ENCODE measurements at regions not wholly inside any gene's neighbourhood (a gene's known extent, or its start where the extent isn't known, plus 50 kb on each side); places are given as distances from the start of the nearest gene placed in this dataset.

DNA sequence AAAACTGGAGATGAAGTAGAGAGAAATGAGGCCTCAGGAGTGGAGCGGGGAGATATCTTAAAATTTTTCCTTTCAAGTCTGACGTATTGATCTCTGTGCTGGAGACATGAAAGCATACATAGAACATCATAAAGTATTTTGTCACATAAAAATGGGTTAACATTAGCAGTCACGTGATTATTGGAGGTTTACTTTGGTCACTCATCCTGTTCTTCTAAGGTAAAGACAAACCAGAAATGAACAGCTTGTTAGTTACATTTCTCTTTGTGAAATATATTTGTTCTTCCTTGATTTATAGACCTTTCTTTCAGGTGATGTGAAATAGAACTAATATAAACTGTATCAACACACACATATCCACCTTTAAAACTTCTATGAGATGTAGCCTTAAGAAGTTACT is 324.1 kb downstream of the SQOR start:
- H3K36me3 Mint-ChIP-seq (ENCODE audit: insufficient read depth): peaks cover 3% of the 10 kb centered on the region
- H3K4me1 Mint-ChIP-seq (ENCODE audit: low read depth): no peaks in the 10 kb centered on the region
- H3K4me3 Mint-ChIP-seq (ENCODE audit: low read depth): no peak overlapping the region
- H3K27me3 Mint-ChIP-seq: no peaks in the 10 kb centered on the region
- TF ChIP-seq, protein P1, sequence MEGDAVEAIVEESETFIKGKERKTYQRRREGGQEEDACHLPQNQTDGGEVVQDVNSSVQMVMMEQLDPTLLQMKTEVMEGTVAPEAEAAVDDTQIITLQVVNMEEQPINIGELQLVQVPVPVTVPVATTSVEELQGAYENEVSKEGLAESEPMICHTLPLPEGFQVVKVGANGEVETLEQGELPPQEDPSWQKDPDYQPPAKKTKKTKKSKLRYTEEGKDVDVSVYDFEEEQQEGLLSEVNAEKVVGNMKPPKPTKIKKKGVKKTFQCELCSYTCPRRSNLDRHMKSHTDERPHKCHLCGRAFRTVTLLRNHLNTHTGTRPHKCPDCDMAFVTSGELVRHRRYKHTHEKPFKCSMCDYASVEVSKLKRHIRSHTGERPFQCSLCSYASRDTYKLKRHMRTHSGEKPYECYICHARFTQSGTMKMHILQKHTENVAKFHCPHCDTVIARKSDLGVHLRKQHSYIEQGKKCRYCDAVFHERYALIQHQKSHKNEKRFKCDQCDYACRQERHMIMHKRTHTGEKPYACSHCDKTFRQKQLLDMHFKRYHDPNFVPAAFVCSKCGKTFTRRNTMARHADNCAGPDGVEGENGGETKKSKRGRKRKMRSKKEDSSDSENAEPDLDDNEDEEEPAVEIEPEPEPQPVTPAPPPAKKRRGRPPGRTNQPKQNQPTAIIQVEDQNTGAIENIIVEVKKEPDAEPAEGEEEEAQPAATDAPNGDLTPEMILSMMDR (IDR thresholded peaks at IDR 0.05; ENCODE audit: unreplicated experiment): no peak
- peaks cover 17% of the 10 kb centered on the region for H3K9me3 Mint-ChIP-seq (ENCODE audit: low read depth)
- no peak overlapping the region for H3K27ac Mint-ChIP-seq
- DNase-seq (ENCODE audit: low spot score, unreplicated experiment): no peak

DNA sequence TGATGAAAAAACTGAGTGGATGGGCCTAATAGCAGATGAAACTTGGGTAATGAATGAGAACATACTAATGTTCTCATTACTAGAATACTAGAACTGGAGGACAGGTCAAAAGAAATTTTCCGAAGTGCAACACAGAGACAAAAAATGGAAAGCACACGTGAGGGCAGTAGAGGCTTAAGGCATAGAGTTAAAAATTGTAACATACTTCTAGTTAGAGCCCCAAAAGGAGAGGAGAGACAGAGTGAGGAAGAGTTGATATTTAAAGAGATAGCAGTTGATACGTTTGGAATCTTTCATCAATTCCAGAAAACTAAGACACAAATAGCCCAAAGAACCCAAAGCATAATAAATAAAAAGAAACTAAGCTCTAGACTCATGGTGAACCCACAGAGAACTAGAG is 327.9 kb downstream of the SQOR start:
- H3K27ac Mint-ChIP-seq: no peak overlapping the region
- H3K36me3 Mint-ChIP-seq (ENCODE audit: insufficient read depth): peaks cover 3% of the 10 kb centered on the region
- no peak for DNase-seq (ENCODE audit: low spot score, unreplicated experiment)
- peaks cover 16% of the 10 kb centered on the region for H3K9me3 Mint-ChIP-seq (ENCODE audit: low read depth)
- H3K27me3 Mint-ChIP-seq: no peaks in the 10 kb centered on the region
- no peak overlapping the region for H3K4me3 Mint-ChIP-seq (ENCODE audit: low read depth)
- peaks cover 2% of the 10 kb centered on the region for H3K4me1 Mint-ChIP-seq (ENCODE audit: low read depth)
- TF ChIP-seq, protein P1 (IDR thresholded peaks at IDR 0.05; ENCODE audit: unreplicated experiment): no peak

DNA sequence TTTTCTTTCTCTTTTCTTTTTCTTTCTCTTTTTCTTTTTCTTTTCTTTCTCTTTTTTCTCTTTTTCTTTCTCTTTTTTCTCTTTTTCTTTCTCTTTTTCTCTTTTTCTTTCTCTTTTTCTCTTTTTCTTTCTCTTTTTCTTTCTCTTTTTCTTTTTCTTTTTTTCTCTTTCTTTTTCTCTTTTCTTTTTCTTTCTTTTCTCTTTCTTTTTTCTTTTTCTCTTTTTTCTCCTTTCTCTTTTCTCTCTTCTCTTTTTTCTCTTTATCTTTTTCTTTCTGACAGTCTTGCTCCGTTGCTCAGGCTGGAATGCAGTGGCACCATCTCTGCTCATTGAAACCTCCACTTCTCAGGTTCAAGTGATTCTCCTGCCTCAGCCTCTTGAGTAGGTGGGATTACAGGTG is 335.7 kb downstream of the SQOR start:
- Mint-ChIP-seq H3K4me1 (ENCODE audit: low read depth) (no peaks in the 10 kb centered on the region), H3K36me3 (ENCODE audit: insufficient read depth) (no peaks in the 10 kb centered on the region), H3K27ac (no peak overlapping the region), H3K27me3 (no peaks in the 10 kb centered on the region), H3K9me3 (ENCODE audit: low read depth) (no peaks in the 10 kb centered on the region), H3K4me3 (ENCODE audit: low read depth) (no peak overlapping the region)
- TF ChIP-seq, protein P1 (IDR thresholded peaks at IDR 0.05; ENCODE audit: unreplicated experiment): no peak
- no peak for DNase-seq (ENCODE audit: low spot score, unreplicated experiment)

DNA sequence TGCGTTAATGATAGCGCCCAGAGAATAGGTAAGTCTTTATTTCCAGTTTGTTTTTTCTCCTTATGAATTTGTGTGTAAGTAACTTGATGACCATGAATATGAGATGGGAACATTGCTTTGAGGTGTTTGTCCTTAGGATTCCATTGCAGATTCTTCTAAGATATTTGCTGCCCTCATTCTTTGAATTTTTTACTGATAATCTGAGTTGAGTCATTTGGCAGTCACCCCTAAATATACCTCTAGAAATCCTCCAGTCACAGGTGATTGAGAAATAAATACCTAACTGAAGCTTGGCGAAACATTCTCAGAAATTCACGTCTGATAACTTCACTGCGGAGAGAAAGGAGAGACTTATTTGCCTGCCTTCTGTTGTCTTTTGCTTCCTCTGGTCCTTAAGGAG is 345.5 kb downstream of the SQOR start:
- Mint-ChIP-seq H3K4me3 (ENCODE audit: low read depth) (no peak overlapping the region), H3K36me3 (ENCODE audit: insufficient read depth) (no peaks in the 10 kb centered on the region), H3K9me3 (ENCODE audit: low read depth) (peaks cover 4% of the 10 kb centered on the region), H3K4me1 (ENCODE audit: low read depth) (no peaks in the 10 kb centered on the region), H3K27ac (no peak overlapping the region), H3K27me3 (no peaks in the 10 kb centered on the region)
- DNase-seq (ENCODE audit: low spot score, unreplicated experiment): no peak
- TF ChIP-seq, protein P1 (IDR thresholded peaks at IDR 0.05; ENCODE audit: unreplicated experiment): no peak

DNA sequence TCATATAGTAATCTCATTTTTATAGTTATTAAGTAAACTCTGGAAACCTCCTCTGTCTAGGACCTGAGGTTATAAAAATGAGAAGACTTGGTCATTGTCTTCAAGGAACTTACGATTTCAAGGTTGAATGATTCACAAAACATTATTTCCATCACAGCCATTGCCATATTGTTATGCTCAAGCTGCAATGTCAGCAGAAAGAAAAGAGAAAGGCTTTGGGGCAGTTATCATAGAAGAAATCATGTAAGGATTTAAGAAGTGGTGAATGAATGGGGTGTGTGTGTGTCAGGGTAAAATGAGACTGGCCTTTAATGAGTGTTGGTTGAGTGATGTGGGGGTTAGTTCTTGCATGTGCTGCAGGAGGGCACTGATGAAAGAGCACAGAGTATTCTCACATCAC is 346.8 kb downstream of the SQOR start:
- Mint-ChIP-seq H3K9me3 (ENCODE audit: low read depth) (peaks cover 12% of the 10 kb centered on the region), H3K27me3 (no peaks in the 10 kb centered on the region), H3K4me1 (ENCODE audit: low read depth) (no peaks in the 10 kb centered on the region), H3K36me3 (ENCODE audit: insufficient read depth) (no peaks in the 10 kb centered on the region), H3K27ac (no peak overlapping the region), H3K4me3 (ENCODE audit: low read depth) (no peak overlapping the region)
- no peak for DNase-seq (ENCODE audit: low spot score, unreplicated experiment)
- TF ChIP-seq, protein P1 (IDR thresholded peaks at IDR 0.05; ENCODE audit: unreplicated experiment): no peak

Measured in progenitor cell of endocrine pancreas (in vitro differentiated cells).